NCI-H1417 treated with DMSO at 0.1 percent for 48 hours (cell line): ENCODE measurements at regions not wholly inside any gene's neighbourhood (a gene's known extent, or its start where the extent isn't known, plus 50 kb on each side); places are given as distances from the start of the nearest gene placed in this dataset.
"Not testable (repeated sequence)": the region's sequence is repeated elsewhere in the genome, so short reads cannot be mapped to it uniquely, and the experiment has no call there.

Experiments
- DNase-seq: peaks from one replicate; lab custom pipeline; 2025; lab: John Stamatoyannopoulos, UW

GRCh38 chr6:135655055-135655454, 157.5 kb upstream of the AHI1 start:
- no peak for DNase-seq

- no peak for DNase-seq
Observed at GRCh38 chr6:135657207-135657606, 159.7 kb upstream of the AHI1 start.

GRCh38 chr6:135658481-135658880, 160.9 kb upstream of the AHI1 start:
- DNase-seq, result no peak

GRCh38 chr6:135658916-135659315, 161.4 kb upstream of the AHI1 start:
- no peak for DNase-seq

- DNase-seq, result no peak
Observed at GRCh38 chr6:135664527-135664926, 167.0 kb upstream of the AHI1 start.

GRCh38 chr6:135665935-135666334, 168.4 kb upstream of the AHI1 start:
- no peak for DNase-seq

- DNase-seq, result peak; percentile 34
Observed at GRCh38 chr6:135667691-135668455, 170.3 kb upstream of the AHI1 start.

- DNase-seq, result no peak
Observed at GRCh38 chr6:135672256-135672655, 174.7 kb upstream of the AHI1 start.

GRCh38 chr6:135673501-135674309, 176.2 kb upstream of the AHI1 start:
- no peak for DNase-seq

- DNase-seq, result no peak
Observed at GRCh38 chr6:135675026-135675425, 176.5 kb upstream of the PDE7B start.

GRCh38 chr6:135675862-135676261, 175.6 kb upstream of the PDE7B start:
- DNase-seq, result peak; percentile 31

GRCh38 chr6:135680964-135681913, 170.3 kb upstream of the PDE7B start:
- no peak for DNase-seq

- DNase-seq, result no peak
Observed at GRCh38 chr6:135686784-135687301, 164.7 kb upstream of the PDE7B start.

- DNase-seq, result not testable (repeated sequence)
Observed at GRCh38 chr6:135688476-135688875, 163.0 kb upstream of the PDE7B start.

- DNase-seq, result no peak
Observed at GRCh38 chr6:135692426-135692825, 159.1 kb upstream of the PDE7B start.

GRCh38 chr6:135693811-135694370, 157.6 kb upstream of the PDE7B start:
- no peak for DNase-seq

GRCh38 chr6:135699705-135700104, 151.8 kb upstream of the PDE7B start:
- DNase-seq, result no peak

GRCh38 chr6:135701426-135701825, 150.1 kb upstream of the PDE7B start:
- no peak for DNase-seq

- no peak for DNase-seq
Observed at GRCh38 chr6:135703007-135703406, 148.5 kb upstream of the PDE7B start.

GRCh38 chr6:135703621-135704020, 147.9 kb upstream of the PDE7B start:
- DNase-seq, result no peak

GRCh38 chr6:135707426-135707825, 144.1 kb upstream of the PDE7B start:
- no peak for DNase-seq

GRCh38 chr6:135710042-135710441, 141.5 kb upstream of the PDE7B start:
- no peak for DNase-seq
